22Rv1 (cell line): ENCODE measurements at regions not wholly inside any gene's neighbourhood (a gene's known extent, or its start where the extent isn't known, plus 50 kb on each side); places are given as distances from the start of the nearest gene placed in this dataset.

Experiments
- H3K27ac ChIP-seq: fragments of 450-650 bp; 2 replicates; pipeline ENCODE4 v1.5.1; 2017
- CTCF ChIP-seq: fragments of 450-650 bp; IDR thresholded peaks from 2 replicates; pipeline ENCODE4 v1.5.1; 2017; ENCODE audit warnings: mild to moderate bottlenecking
- ZFX ChIP-seq: fragments of 450-650 bp; IDR thresholded peaks from 2 replicates; pipeline ENCODE4 v1.6.1; 2017; ENCODE audit warnings: antibody characterized with exemption, borderline replicate concordance

- no peak overlapping the region for H3K27ac ChIP-seq
- TF ChIP-seq ZFX: no peak
- TF ChIP-seq CTCF: no peak
Measured at GRCh38 chr5:26727916-26728315, 310.5 kb downstream of the CDH9 start.

- no peak overlapping the region for H3K27ac ChIP-seq
- no peak for TF ChIP-seq CTCF
- TF ChIP-seq ZFX: no peak
Measured at GRCh38 chr5:26719803-26720202, 318.6 kb downstream of the CDH9 start.

GRCh38 chr5:26700759-26701384, 337.5 kb downstream of the CDH9 start:
- TF ChIP-seq CTCF (peak; percentile 77), ZFX (no peak)
- H3K27ac ChIP-seq: no peak overlapping the region

GRCh38 chr5:26692952-26693351, 345.4 kb downstream of the CDH9 start:
- no peak overlapping the region for H3K27ac ChIP-seq
- TF ChIP-seq ZFX (no peak), CTCF (no peak)

GRCh38 chr5:26691486-26691885, 346.9 kb downstream of the CDH9 start:
- no peak overlapping the region for H3K27ac ChIP-seq
- TF ChIP-seq ZFX (no peak), CTCF (no peak)

- TF ChIP-seq ZFX (no peak), CTCF (no peak)
Measured at GRCh38 chr5:26690511-26690910, 347.9 kb downstream of the CDH9 start.

GRCh38 chr5:26681861-26682260, 356.5 kb downstream of the CDH9 start:
- no peak overlapping the region for H3K27ac ChIP-seq
- TF ChIP-seq CTCF: no peak
- no peak for TF ChIP-seq ZFX

More at GRCh38 chr5:26690511-26690910, 347.9 kb downstream of the CDH9 start:
- H3K27ac ChIP-seq: no peak overlapping the region
